B cell (primary cell): ENCODE measurements at regions not wholly inside any gene's neighbourhood (a gene's known extent, or its start where the extent isn't known, plus 50 kb on each side); places are given as distances from the start of the nearest gene placed in this dataset.

ENCODE experiments used
- EZH2 ChIP-seq: IDR thresholded peaks from 2 replicates; pipeline ENCODE4 v1.6.1; 2012; ENCODE audit warnings: borderline replicate concordance, low read depth, mild to moderate bottlenecking, moderate library complexity, low read length; ENCODE audit not compliant: insufficient read depth, poor library complexity, severe bottlenecking
- TF ChIP-seq, protein P1 (sequence below): fragments of 200-600 bp; IDR thresholded peaks from one replicate; pipeline ENCODE4 v1.8.0; 2022; ENCODE audit warnings: antibody characterized with exemption, mild to moderate bottlenecking

- TF ChIP-seq, protein P1, sequence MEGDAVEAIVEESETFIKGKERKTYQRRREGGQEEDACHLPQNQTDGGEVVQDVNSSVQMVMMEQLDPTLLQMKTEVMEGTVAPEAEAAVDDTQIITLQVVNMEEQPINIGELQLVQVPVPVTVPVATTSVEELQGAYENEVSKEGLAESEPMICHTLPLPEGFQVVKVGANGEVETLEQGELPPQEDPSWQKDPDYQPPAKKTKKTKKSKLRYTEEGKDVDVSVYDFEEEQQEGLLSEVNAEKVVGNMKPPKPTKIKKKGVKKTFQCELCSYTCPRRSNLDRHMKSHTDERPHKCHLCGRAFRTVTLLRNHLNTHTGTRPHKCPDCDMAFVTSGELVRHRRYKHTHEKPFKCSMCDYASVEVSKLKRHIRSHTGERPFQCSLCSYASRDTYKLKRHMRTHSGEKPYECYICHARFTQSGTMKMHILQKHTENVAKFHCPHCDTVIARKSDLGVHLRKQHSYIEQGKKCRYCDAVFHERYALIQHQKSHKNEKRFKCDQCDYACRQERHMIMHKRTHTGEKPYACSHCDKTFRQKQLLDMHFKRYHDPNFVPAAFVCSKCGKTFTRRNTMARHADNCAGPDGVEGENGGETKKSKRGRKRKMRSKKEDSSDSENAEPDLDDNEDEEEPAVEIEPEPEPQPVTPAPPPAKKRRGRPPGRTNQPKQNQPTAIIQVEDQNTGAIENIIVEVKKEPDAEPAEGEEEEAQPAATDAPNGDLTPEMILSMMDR, result no peak
- TF ChIP-seq EZH2, result no peak
These were observed 62.0 kb upstream of the KLF13 start for GRCh38 chr15:31264559-31265089.
